ENCODE measurements at regions not wholly inside any gene's neighbourhood (a gene's known extent, or its start where the extent isn't known, plus 50 kb on each side); places are given as distances from the start of the nearest gene placed in this dataset.
A peak's percentile ranks its signal among the peaks of the same experiment; 100 is the strongest.

DNA sequence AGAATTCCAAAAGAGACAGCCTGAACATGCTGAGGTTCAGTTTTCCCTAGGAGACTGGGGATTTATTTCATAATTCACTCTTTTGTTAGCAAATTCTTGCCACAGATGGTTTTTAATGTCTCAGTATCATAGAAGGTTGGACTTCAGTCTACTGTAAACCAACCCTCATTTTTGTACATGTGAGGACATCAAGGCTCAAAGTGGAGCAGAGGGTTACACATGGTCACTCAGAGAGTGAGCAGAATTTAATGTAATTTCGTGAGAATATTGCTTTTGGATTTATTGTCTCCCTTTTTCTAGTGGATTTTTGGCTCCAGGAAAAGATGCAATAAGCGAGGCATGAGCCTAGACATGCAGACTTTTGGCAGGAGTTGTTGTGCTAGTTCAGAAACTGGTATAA lies 210.8 kb upstream of the JUN start:
- Histone ChIP-seq H3K4me3 (ENCODE audit: low read length) (no peak overlapping the region), H3K9me3 (ENCODE audit: low read length) (no peaks in the 10 kb centered on the region), H3K36me3 (ENCODE audit: insufficient read depth, low read length) (no peaks in the 10 kb centered on the region), H3K27me3 (ENCODE audit: insufficient read depth, low read length, poor library complexity, severe bottlenecking) (no peaks in the 10 kb centered on the region), H3K4me1 (ENCODE audit: insufficient read depth, low read length) (no peaks in the 10 kb centered on the region), H3K27ac (ENCODE audit: low read depth, low read length) (no peak overlapping the region)
- Mint-ChIP-seq H3K9me3 (no peaks in the 10 kb centered on the region), H3K4me3 (no peak overlapping the region), H3K27me3 (peaks cover 0 to 1% of the 10 kb centered on the region in 2 donors), H3K36me3 (no peaks in the 10 kb centered on the region), H3K27ac (no peak overlapping the region), H3K4me1 (peaks cover 4 to 8% (median 5%) of the 10 kb centered on the region in 3 donors)
- POLR2A ChIA-PET = no interaction called here
- CTCF ChIA-PET = interaction anchor here (0.7 kb wide), 1 partner anchor 27 kb away, joined by 3 read pairs; no protein-coding TSS in a partner anchor
- DNase-seq = no peak

DNA sequence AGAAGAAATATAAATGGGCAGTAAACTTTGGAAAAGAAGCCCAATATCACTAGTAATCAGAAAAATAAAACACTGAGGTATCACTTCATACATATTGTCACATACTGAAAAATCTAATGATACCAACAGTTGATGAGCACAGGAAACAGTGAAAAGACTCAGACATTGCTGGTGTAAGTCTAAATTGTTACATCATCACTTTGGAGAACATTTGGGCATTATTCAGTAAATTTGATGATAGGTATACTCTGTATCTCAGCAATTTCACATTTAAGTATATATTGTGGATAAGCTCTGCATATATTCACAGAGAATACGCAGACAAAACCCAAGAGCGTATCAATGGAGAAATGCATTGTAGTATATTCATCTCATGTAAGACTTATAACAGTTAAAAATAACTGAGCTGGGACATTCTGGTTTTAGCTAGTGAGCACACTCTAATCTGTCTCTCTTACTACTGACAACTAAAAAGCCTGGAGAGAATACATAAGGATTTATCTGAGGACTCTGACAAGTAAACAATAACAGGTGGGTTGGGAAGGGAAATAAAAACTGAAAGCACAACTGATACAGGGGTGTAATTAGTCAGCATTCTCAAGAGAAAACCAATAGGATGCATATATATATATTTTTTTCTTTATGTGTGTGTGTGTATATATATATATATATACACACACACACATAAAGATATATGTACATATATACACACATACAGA lies 212.7 kb upstream of the JUN start:
- H3K27ac Mint-ChIP-seq = no peak overlapping the region
- Histone ChIP-seq H3K27me3 (ENCODE audit: insufficient read depth, low read length, poor library complexity, severe bottlenecking) (no peaks in the 10 kb centered on the region), H3K9me3 (ENCODE audit: low read length) (no peaks in the 10 kb centered on the region), H3K27ac (ENCODE audit: low read depth, low read length) (no peak overlapping the region), H3K4me3 (ENCODE audit: low read length) (no peak overlapping the region), H3K4me1 (ENCODE audit: insufficient read depth, low read length) (no peaks in the 10 kb centered on the region), H3K36me3 (ENCODE audit: insufficient read depth, low read length) (no peaks in the 10 kb centered on the region)
- H3K4me3 Mint-ChIP-seq = no peak overlapping the region
- no peak for DNase-seq
- H3K9me3 Mint-ChIP-seq = no peaks in the 10 kb centered on the region
- ChIA-PET CTCF (no interaction called here), POLR2A (no interaction called here)
- H3K27me3 Mint-ChIP-seq = peaks cover 0 to 2% of the 10 kb centered on the region in 2 donors
- peaks cover 4 to 8% (median 5%) of the 10 kb centered on the region in 3 donors for H3K4me1 Mint-ChIP-seq
- H3K36me3 Mint-ChIP-seq = peaks cover 0 to 4% (median 0%) of the 10 kb centered on the region in 3 donors

DNA sequence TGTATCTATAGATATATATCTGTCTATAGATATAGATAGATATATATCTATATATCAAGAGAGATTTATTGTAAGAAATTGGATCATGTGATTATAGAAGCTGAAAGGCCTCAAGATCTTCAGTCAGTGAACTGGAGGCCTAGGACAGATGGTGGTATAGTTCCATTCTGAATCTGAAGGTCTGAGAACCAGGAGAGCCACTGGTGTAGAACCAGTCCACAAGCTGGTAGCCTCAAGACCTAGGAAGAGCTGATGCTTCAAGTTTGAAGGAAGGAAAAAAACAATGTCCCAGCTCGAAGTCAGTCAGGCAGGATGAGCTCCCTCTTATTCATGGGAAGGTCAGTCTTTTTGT lies 213.2 kb upstream of the JUN start:
- H3K27me3 ChIP-seq (ENCODE audit: insufficient read depth, low read length, poor library complexity, severe bottlenecking) = no peaks in the 10 kb centered on the region
- no peaks in the 10 kb centered on the region for H3K9me3 Mint-ChIP-seq
- H3K4me1 Mint-ChIP-seq = peaks cover 4 to 8% (median 5%) of the 10 kb centered on the region in 3 donors
- H3K4me3 ChIP-seq (ENCODE audit: low read length) = no peak overlapping the region
- H3K36me3 Mint-ChIP-seq = peaks cover 0 to 4% (median 0%) of the 10 kb centered on the region in 3 donors
- ChIA-PET POLR2A (no interaction called here), CTCF (no interaction called here)
- no peaks in the 10 kb centered on the region for H3K9me3 ChIP-seq (ENCODE audit: low read length)
- H3K4me1 ChIP-seq (ENCODE audit: insufficient read depth, low read length) = no peaks in the 10 kb centered on the region
- no peak overlapping the region for H3K4me3 Mint-ChIP-seq
- H3K27ac Mint-ChIP-seq = no peak overlapping the region
- no peaks in the 10 kb centered on the region for H3K36me3 ChIP-seq (ENCODE audit: insufficient read depth, low read length)
- H3K27me3 Mint-ChIP-seq = peaks cover 0 to 2% of the 10 kb centered on the region in 2 donors
- no peak overlapping the region for H3K27ac ChIP-seq (ENCODE audit: low read depth, low read length)
- DNase-seq = no peak

DNA sequence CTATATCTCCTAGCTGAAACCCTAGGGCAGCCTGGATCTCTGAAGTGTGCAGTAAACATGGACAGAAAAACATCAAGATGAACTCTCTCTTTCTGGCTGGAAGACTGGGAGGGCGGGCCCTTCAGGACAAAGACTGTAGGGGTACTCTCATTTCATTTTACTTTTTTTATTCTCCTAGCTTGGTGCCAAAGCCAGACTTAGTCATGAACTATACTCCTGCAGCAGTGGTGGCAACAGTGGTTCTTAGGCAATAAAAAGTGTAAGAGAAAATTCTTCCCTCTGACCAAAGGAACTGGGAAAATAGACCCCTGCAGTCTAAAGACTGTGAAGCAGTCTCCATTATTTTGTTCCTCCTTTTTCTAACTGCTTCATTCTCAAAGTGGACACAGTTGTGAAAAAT lies 213.8 kb upstream of the JUN start:
- DNase-seq = no peak
- Histone ChIP-seq H3K27ac (ENCODE audit: low read depth, low read length) (no peak overlapping the region), H3K36me3 (ENCODE audit: insufficient read depth, low read length) (no peaks in the 10 kb centered on the region), H3K4me1 (ENCODE audit: insufficient read depth, low read length) (no peaks in the 10 kb centered on the region), H3K27me3 (ENCODE audit: insufficient read depth, low read length, poor library complexity, severe bottlenecking) (no peaks in the 10 kb centered on the region), H3K4me3 (ENCODE audit: low read length) (no peak overlapping the region), H3K9me3 (ENCODE audit: low read length) (no peaks in the 10 kb centered on the region)
- Mint-ChIP-seq H3K27ac (no peak overlapping the region), H3K36me3 (peaks cover 0 to 4% (median 0%) of the 10 kb centered on the region in 3 donors), H3K4me3 (no peak overlapping the region), H3K9me3 (no peaks in the 10 kb centered on the region), H3K4me1 (peaks cover 4 to 8% (median 5%) of the 10 kb centered on the region in 3 donors), H3K27me3 (peaks cover 0 to 2% of the 10 kb centered on the region in 2 donors)
- ChIA-PET POLR2A (no interaction called here), CTCF (no interaction called here)

DNA sequence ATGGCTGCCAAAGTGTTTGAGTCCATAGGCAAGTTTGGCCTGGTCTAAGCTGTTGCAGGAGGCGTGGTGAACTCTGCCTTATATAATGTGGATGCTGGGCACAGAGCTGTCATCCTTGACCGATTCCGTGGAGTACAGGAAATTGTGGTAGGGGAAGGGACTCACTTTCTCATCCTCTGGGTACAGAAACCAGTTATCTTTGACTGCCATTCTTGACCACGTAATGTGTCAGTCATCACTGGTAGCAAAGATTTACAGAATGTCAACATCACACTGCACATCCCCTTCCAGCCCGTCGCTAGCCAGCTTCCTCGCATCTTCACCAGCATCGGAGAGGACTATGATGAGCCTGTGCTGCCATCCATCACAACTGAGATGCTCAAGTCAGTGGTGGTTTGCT lies 215.8 kb upstream of the JUN start:
- Histone ChIP-seq H3K4me1 (ENCODE audit: insufficient read depth, low read length) (peaks cover 2% of the 10 kb centered on the region), H3K4me3 (ENCODE audit: low read length) (no peak overlapping the region), H3K27ac (ENCODE audit: low read depth, low read length) (no peak overlapping the region), H3K36me3 (ENCODE audit: insufficient read depth, low read length) (no peaks in the 10 kb centered on the region), H3K9me3 (ENCODE audit: low read length) (no peaks in the 10 kb centered on the region), H3K27me3 (ENCODE audit: insufficient read depth, low read length, poor library complexity, severe bottlenecking) (no peaks in the 10 kb centered on the region)
- H3K4me1 Mint-ChIP-seq = peaks cover 11 to 16% (median 12%) of the 10 kb centered on the region in 3 donors
- no peak overlapping the region for H3K4me3 Mint-ChIP-seq
- POLR2A ChIA-PET = no interaction called here
- H3K9me3 Mint-ChIP-seq = no peaks in the 10 kb centered on the region
- H3K36me3 Mint-ChIP-seq = peaks cover 0 to 4% (median 0%) of the 10 kb centered on the region in 3 donors
- no peak overlapping the region for H3K27ac Mint-ChIP-seq
- no peak for DNase-seq
- CTCF ChIA-PET = no interaction called here
- H3K27me3 Mint-ChIP-seq = peaks cover 0 to 2% of the 10 kb centered on the region in 2 donors

DNA sequence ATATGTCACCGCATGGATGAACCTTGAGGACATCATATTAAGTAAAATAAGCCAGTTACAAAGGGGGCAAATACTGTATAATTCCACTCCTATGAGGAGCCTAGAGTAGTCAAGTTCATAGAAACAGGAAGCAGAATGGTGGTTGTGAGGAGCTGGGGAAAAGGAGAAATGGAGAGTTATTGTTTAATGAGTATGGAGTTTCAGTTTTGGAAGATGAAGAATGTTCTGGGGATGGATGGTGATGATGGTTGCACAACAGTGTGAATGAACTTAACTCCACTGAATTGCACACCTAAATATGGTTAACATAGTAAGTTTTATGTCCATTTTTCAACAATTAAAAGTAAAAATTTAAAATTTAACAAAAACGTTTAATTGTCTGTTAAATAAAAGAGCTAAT lies 220.9 kb upstream of the JUN start:
- Mint-ChIP-seq H3K4me3 (peak overlapping the region in 4 of 7 donors; percentile 0 to 79 (median 40)), H3K27me3 (peaks cover 0 to 2% of the 10 kb centered on the region in 2 donors), H3K9me3 (no peaks in the 10 kb centered on the region), H3K36me3 (peaks cover 0 to 4% (median 0%) of the 10 kb centered on the region in 3 donors), H3K27ac (peak overlapping the region in 6 of 8 donors; percentile 1 to 79 (median 30)), H3K4me1 (peaks cover 43 to 48% (median 47%) of the 10 kb centered on the region in 3 donors)
- ChIA-PET CTCF (no interaction called here), POLR2A (no interaction called here)
- no peaks in the 10 kb centered on the region for H3K9me3 ChIP-seq (ENCODE audit: low read length)
- no peak overlapping the region for H3K4me3 ChIP-seq (ENCODE audit: low read length)
- no peaks in the 10 kb centered on the region for H3K36me3 ChIP-seq (ENCODE audit: insufficient read depth, low read length)
- H3K27ac ChIP-seq (ENCODE audit: low read depth, low read length) = no peak overlapping the region
- no peaks in the 10 kb centered on the region for H3K27me3 ChIP-seq (ENCODE audit: insufficient read depth, low read length, poor library complexity, severe bottlenecking)
- no peak for DNase-seq
- peaks cover 32% of the 10 kb centered on the region for H3K4me1 ChIP-seq (ENCODE audit: insufficient read depth, low read length)

DNA sequence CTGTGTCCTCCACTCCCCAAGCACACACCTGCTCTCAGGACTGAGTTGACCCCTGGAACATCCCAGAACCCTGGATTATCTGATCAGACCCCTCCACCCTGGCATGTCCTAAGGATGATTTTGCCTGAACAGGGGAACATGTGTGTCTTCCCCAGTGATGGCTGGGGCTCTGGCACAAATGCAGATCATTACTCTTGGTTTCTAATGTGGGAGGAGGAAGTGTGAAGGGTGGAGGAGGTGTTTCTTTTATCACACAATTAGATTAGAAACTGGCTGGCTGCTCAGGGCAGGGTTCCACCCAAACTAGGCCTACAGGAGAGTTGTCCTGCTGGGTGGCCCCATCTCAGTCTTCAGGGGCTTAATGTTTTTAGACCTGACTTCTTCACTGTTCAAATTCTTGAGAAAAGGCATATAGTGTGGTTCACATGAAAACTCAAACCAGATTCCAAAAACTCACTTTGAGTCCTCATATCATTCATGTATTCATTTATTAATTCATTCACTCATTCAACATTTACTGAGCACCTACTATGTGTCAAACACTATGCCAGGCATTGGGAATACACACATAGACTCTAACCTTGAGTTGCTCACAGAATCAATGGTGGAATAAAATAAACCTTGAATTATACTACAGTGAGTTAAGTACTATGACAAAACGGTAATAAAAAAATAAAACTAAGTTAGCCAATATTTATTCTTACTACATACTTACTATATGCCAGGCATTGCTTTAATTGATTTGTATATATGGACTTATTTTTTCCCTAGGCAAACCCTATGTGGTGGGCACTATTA lies 221.8 kb upstream of the JUN start:
- Mint-ChIP-seq H3K9me3 (no peaks in the 10 kb centered on the region), H3K4me3 (peak overlapping the region; percentile 9 to 79 (median 63)), H3K4me1 (peaks cover 43 to 48% (median 47%) of the 10 kb centered on the region in 3 donors), H3K27me3 (no peaks in the 10 kb centered on the region), H3K27ac (peak overlapping the region; percentile 34 to 80 (median 75)), H3K36me3 (peaks cover 0 to 2% (median 0%) of the 10 kb centered on the region in 3 donors)
- ChIA-PET POLR2A (no interaction called here), CTCF (no interaction called here)
- Histone ChIP-seq H3K27me3 (ENCODE audit: insufficient read depth, low read length, poor library complexity, severe bottlenecking) (no peaks in the 10 kb centered on the region), H3K27ac (ENCODE audit: low read depth, low read length) (no peak overlapping the region), H3K4me3 (ENCODE audit: low read length) (peak overlapping the region; percentile 32), H3K4me1 (ENCODE audit: insufficient read depth, low read length) (peaks cover 32% of the 10 kb centered on the region), H3K9me3 (ENCODE audit: low read length) (no peaks in the 10 kb centered on the region), H3K36me3 (ENCODE audit: insufficient read depth, low read length) (no peaks in the 10 kb centered on the region)
- no peak for DNase-seq

DNA sequence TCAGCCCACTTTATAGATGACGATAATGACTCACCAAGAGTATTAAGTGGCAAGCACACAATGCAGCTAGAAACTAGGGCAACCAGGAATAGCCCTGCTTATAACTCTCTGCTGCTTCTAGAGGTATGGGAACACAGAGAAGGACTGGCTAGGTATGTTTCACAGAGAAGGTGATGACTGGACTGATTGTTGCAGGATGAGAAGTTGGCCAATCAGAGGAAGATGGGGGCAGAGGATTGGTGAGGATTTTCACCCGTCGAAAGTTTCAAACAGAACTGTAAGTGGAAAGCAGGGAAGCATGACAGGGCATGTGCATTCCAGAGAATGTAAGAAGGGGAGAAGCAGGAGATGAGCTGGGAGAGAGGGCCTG lies 222.4 kb upstream of the JUN start:
- H3K4me3 Mint-ChIP-seq = peak overlapping the region in 4 of 7 donors; percentile 2 to 65 (median 29)
- H3K4me1 Mint-ChIP-seq = peaks cover 43 to 48% (median 47%) of the 10 kb centered on the region in 3 donors
- Histone ChIP-seq H3K27me3 (ENCODE audit: insufficient read depth, low read length, poor library complexity, severe bottlenecking) (no peaks in the 10 kb centered on the region), H3K27ac (ENCODE audit: low read depth, low read length) (no peak overlapping the region), H3K36me3 (ENCODE audit: insufficient read depth, low read length) (no peaks in the 10 kb centered on the region), H3K4me1 (ENCODE audit: insufficient read depth, low read length) (peaks cover 32% of the 10 kb centered on the region), H3K4me3 (ENCODE audit: low read length) (no peak overlapping the region), H3K9me3 (ENCODE audit: low read length) (no peaks in the 10 kb centered on the region)
- H3K9me3 Mint-ChIP-seq = no peaks in the 10 kb centered on the region
- POLR2A ChIA-PET = no interaction called here
- CTCF ChIA-PET = no interaction called here
- no peaks in the 10 kb centered on the region for H3K36me3 Mint-ChIP-seq
- no peaks in the 10 kb centered on the region for H3K27me3 Mint-ChIP-seq
- peak overlapping the region in 6 of 8 donors; percentile 6 to 48 (median 16) for H3K27ac Mint-ChIP-seq
- no peak for DNase-seq
